HG02938 (cell line): ENCODE measurements at regions not wholly inside any gene's neighbourhood (a gene's known extent, or its start where the extent isn't known, plus 50 kb on each side); places are given as distances from the start of the nearest gene placed in this dataset.
"Not testable (repeated sequence)": the region's sequence is repeated elsewhere in the genome, so short reads cannot be mapped to it uniquely, and the experiment has no call there.

Experiments
- ATAC-seq: cut with Tn5 transposase; IDR thresholded peaks from one replicate; pipeline ENCODE4 v1.9.1; 2021; ENCODE audit warnings: mild to moderate bottlenecking, moderate library complexity; ENCODE audit not compliant: unreplicated experiment

DNA sequence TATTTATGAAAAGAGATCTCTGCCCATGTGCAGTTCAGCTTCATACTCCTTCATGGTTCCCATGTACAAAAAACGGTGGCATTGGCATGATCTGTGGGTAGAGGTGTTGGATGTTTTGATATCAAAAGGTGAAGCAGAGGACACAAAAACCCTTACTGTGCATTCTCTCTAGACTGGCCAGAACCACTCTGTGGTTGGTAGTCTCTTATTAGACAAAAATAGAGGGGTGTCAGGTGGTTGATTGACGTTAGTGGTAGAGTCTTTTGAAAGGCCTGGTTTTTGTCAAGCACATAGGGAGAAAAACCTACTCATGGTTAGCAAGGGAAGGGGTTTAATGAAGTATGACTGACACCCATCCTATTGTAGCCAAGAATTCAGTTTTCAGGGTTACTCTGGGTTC, 400.0 kb upstream of the TMPRSS15 start:
- ATAC-seq = no peak

GRCh38 chr21:18810136-18810535, 406.6 kb upstream of the TMPRSS15 start:
- ATAC-seq = no peak

DNA sequence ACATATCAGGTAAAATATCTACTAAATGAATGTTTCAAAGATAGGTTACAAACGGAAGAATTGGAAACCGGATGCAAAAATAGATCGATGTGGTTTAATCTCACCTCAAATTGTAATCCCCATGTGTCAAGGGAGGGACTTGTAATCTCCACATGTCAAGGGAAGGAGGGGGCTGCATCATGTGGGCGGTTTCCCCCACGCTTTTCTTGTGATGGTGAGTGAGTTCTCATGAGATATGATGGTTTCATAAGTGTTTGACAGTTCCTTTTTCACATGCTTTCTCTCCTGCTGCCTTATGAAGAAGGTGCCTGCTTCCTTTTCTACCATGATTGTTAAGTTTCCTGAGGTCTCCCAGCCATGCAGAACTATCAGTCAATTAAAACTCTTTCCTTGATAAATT, 408.7 kb upstream of the TMPRSS15 start:
- no peak for ATAC-seq

DNA sequence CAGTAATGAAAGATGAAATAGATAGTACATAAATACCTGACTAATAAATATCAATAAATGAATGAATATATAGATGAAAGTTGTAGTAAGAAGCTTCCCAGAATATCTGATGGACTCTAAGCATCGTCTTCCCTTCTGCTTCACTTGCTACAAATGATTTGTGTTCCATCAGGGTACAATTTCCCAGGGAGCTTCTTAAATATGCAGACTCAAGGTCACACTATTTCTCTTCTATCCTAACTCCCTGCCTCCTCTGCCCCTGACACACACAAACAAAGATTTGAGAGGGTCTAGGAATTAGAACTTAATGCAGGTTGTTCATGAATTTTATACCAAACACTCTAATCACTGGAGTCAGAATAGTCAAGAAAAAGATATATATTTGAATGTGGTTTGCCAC, 415.9 kb upstream of the TMPRSS15 start:
- no peak for ATAC-seq

GRCh38 chr21:18826562-18826961, 423.0 kb upstream of the TMPRSS15 start:
- ATAC-seq = no peak

DNA sequence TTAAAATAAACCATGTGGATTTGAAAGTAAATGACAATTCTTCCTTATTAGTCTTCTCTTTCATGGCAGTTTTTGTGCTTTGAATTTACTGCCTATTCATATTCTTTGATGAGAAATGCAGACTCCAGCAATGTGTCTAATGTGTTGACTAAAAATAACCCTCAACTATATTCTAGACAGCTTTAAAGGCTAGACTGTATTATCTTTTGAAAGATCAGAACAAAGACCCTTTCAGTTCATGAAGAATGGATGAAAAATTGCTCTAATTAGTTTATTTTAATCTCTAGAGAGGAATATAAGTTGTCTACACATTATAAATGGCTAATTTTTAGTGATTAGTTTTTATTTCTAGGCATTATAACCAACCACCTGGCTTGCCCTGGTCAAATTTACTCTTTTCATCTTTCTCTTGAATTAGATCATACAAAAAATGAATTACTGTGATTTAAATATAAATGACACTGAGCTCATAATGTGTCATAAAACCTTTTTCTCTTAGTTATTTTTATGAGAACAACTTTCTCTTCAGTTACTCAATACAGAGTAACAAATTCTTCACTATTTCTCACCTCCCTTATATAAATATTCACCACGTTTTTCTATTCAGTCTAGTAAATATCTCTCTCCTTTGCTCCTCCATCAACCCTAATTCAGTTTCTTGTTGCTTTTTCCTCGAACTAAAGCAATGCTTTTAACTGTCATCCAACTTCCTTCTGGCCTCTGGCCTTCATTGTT, 428.5 kb upstream of the TMPRSS15 start:
- no peak for ATAC-seq

DNA sequence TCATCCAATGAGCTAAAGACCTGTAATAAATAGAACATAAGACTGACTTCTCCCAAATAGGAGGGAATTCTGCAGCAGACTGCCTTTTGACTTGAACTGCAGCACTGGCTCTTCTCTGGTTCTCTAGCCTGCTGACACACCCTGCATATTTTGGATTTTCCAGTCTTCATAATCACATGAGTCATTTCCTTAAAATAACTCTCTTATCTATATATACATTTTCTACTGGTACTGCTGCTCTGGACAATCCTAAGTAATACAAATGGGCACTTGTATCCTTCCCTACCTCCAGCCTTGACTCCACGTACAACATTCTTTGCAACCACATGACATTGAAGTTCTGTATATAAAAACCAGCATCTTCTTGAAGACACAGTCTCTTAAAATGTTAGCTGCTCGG, 429.4 kb upstream of the TMPRSS15 start:
- ATAC-seq = no peak

GRCh38 chr21:18834121-18834520, 430.5 kb upstream of the TMPRSS15 start:
- not testable (repeated sequence) for ATAC-seq

- no peak for ATAC-seq
These were observed 436.7 kb upstream of the TMPRSS15 start for GRCh38 chr21:18840239-18840638.

DNA sequence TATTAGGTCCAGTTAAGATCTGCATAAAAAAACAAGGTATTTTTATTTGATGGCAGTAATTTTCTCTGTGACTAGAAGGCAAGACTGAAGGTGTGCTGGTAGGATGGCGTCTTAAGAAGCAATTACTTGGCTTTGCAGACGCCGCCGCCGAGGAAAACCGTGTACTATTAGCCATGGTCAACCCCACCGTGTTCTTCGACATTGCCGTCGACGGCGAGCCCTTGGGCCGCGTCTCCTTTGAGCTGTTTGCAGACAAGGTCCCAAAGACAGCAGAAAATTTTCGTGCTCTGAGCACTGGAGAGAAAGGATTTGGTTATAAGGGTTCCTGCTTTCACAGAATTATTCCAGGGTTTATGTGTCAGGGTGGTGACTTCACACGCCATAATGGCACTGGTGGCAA, 454.0 kb upstream of the TMPRSS15 start:
- ATAC-seq = not testable (repeated sequence)

DNA sequence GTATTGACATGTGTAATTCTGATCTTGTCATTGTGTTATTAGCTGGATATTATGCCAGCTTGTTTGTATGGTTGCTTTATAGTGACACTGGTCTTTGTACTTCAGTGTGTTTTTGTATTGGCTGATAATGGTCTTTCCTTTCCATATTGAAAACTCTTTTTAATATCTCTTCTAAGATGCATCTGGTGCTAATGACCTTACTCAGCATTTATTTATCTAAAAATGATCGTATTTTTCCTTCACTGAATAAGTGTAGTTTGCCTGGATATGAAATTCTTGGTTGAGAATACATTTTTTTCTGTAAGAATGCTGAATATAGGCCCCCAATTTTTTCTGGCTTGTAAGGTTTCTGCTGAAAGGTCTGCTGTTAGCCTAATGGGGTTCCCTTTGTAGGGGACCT, 465.5 kb upstream of the TMPRSS15 start:
- ATAC-seq = no peak

DNA sequence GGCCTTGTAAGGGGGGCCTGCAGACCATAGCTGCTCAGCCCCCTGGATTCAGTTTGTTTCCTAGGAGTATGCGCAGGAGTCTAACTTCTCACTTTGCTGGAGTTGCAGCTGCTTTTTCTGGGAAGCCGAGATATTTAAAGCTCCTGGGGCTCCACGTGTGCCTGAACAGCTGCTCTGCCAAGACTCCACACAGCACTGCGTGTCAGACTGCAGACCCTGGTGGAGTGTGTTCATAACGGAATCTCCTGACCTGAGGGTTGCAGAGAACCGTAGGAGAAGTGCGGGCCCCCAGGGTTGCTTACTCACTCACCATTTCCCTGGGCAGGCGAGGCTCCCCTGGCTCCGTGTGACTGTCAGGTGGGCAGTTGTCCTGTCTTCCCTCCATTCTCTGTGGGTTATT, 474.3 kb upstream of the TMPRSS15 start:
- no peak for ATAC-seq

- no peak for ATAC-seq
These were observed 484.5 kb upstream of the TMPRSS15 start for GRCh38 chr21:18887922-18888602.

GRCh38 chr21:18893406-18893805, 489.8 kb upstream of the TMPRSS15 start:
- ATAC-seq = no peak

GRCh38 chr21:18894387-18894786, 490.8 kb upstream of the TMPRSS15 start:
- no peak for ATAC-seq

- ATAC-seq = no peak
These were observed 495.7 kb upstream of the TMPRSS15 start for GRCh38 chr21:18899261-18899660.

- ATAC-seq = no peak
These were observed 499.1 kb upstream of the TMPRSS15 start for GRCh38 chr21:18902660-18903059.

- ATAC-seq = no peak
These were observed 503.5 kb upstream of the TMPRSS15 start for GRCh38 chr21:18907076-18907475.

DNA sequence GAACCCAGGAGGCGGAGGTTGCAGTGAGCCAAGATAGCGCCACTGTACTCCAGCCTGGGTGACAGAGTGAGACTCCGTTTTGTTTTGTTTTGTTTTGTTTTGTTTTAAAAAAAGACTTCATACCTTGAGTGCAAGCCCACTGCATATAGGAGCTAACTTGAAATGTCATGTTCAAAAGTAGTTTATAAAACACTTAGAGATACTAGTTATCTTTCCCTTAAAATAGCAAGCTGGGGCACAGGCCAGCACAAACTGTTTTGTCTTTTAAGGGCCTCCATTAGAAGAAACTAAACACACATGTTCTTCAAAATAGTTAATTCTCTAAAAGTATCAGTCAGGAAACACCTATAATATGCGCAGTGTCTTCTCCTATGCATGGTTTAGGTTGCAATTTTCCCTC, 505.1 kb upstream of the TMPRSS15 start:
- ATAC-seq = no peak

GRCh38 chr21:18913914-18914313, 510.3 kb upstream of the TMPRSS15 start:
- no peak for ATAC-seq

DNA sequence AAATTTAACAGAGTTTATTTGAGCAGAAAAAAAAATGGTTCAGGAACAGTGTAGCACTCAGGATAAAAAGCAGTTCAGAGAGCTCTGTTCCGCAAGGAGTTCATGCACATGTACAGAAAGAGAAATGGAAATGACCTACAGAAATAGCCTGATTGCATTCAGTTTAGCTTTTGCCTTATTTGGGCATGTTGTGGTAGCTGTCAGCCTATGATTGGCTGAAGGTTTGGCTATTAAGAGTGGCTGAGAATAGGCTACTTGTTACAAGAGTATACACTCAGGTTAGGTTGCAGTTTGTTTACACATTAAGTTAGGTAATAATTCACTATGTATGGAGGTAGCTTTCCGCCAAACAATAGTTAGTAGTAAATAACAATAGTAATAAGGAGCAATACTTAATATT, 511.0 kb upstream of the TMPRSS15 start:
- no peak for ATAC-seq

GRCh38 chr21:18917622-18918021, 514.0 kb upstream of the TMPRSS15 start:
- ATAC-seq = no peak

GRCh38 chr21:18931237-18931636, 527.7 kb upstream of the TMPRSS15 start:
- ATAC-seq = no peak
